ENCODE measurements at regions not wholly inside any gene's neighbourhood (a gene's known extent, or its start where the extent isn't known, plus 50 kb on each side); places are given as distances from the start of the nearest gene placed in this dataset.

GRCh38 chr11:10380921-10381320 is 74.1 kb upstream of the AMPD3 start:
- H3K79me2 ChIP-seq (ENCODE audit: control insufficient read depth, insufficient read depth, low read length), result no peaks in the 10 kb centered on the region
- Mint-ChIP-seq H3K9me3 (ENCODE audit: insufficient read depth) (peaks cover 2% of the 10 kb centered on the region), H3K27me3 (peaks cover 36% of the 10 kb centered on the region), H3K4me1 (no peaks in the 10 kb centered on the region), H3K27ac (no peak overlapping the region), H3K4me3 (no peak overlapping the region)
- no peaks in the 10 kb centered on the region for H3K4me1 ChIP-seq (ENCODE audit: control insufficient read depth in 2 of 2, insufficient read depth in 2 of 2, low read length in 2 of 2)
- H3K27me3 ChIP-seq (replicated peaks in 1 of 4; ENCODE audit: control extremely low read depth in 1 of 4, control insufficient read depth in 3 of 4, insufficient read depth in 4 of 4, low read length in 3 of 4), result peaks cover 0 to 9% (median 3%) of the 10 kb centered on the region in 4 experiments
- H3K9ac ChIP-seq (ENCODE audit: low read length), result no peak overlapping the region
- TF ChIP-seq EZH2 (IDR thresholded peaks at IDR 0.05; ENCODE audit: borderline replicate concordance, insufficient read depth, low read depth, low read length, poor library complexity, severe bottlenecking), result no peak
- no peak for TF ChIP-seq CTCF (IDR thresholded peaks at IDR 0.05)
- H3K9me3 ChIP-seq (ENCODE audit: control extremely low read depth in 1 of 3, control insufficient read depth in 2 of 3, insufficient read depth in 1 of 3, low read length in 2 of 3), result peaks cover 0 to 6% (median 0%) of the 10 kb centered on the region in 3 donors
- H3K36me3 ChIP-seq (replicated peaks in 1 of 2; ENCODE audit: control extremely low read depth in 1 of 2, control insufficient read depth in 1 of 2, extremely low read depth in 1 of 2, insufficient read depth in 2 of 2, low read length in 1 of 2), result no peaks in the 10 kb centered on the region
- 100% methylated on average over 1 of the region's 4 CpGs for WGBS (ENCODE audit: insufficient coverage)
- no peaks in the 10 kb centered on the region for H4K20me1 ChIP-seq (ENCODE audit: control insufficient read depth, insufficient read depth, low read length, poor library complexity, severe bottlenecking)
- DNase-seq, result no peak
- H3K4me2 ChIP-seq (replicated peaks; ENCODE audit: low read depth, low read length, poor library complexity, severe bottlenecking), result no peak overlapping the region
- POLR2A ChIA-PET, result no interaction called here
- no peak for ATAC-seq (ENCODE audit: low read depth)
- CTCF ChIA-PET, result no interaction called here
- H3K4me3 ChIP-seq (ENCODE audit: control extremely low read depth in 1 of 5, extremely low read depth in 1 of 5, insufficient read depth in 1 of 5, low read depth in 2 of 5, low read length in 4 of 5), result no peak overlapping the region
- intact Hi-C loops (cut with micrococcal nuclease), result no loop called here
- no peak overlapping the region for H3K27ac ChIP-seq (ENCODE audit: low read length in 2 of 2)
- H2AFZ ChIP-seq (ENCODE audit: insufficient read depth, low read depth, low read length, poor library complexity, severe bottlenecking), result no peak overlapping the region

GRCh38 chr11:10381736-10382135 is 73.3 kb upstream of the AMPD3 start:
- no peak overlapping the region for H3K27ac ChIP-seq (ENCODE audit: low read length in 2 of 2)
- DNase-seq, result no peak
- H3K79me2 ChIP-seq (ENCODE audit: control insufficient read depth, insufficient read depth, low read length), result no peaks in the 10 kb centered on the region
- no peak overlapping the region for H3K4me2 ChIP-seq (replicated peaks; ENCODE audit: low read depth, low read length, poor library complexity, severe bottlenecking)
- no peak overlapping the region for H3K9ac ChIP-seq (ENCODE audit: low read length)
- no peaks in the 10 kb centered on the region for H3K4me1 ChIP-seq (ENCODE audit: control insufficient read depth in 2 of 2, insufficient read depth in 2 of 2, low read length in 2 of 2)
- intact Hi-C loops (cut with micrococcal nuclease), result no loop called here
- H3K4me3 ChIP-seq (ENCODE audit: control extremely low read depth in 1 of 5, extremely low read depth in 1 of 5, insufficient read depth in 1 of 5, low read depth in 2 of 5, low read length in 4 of 5), result no peak overlapping the region
- H3K9me3 ChIP-seq (ENCODE audit: control extremely low read depth in 1 of 3, control insufficient read depth in 2 of 3, insufficient read depth in 1 of 3, low read length in 2 of 3), result peaks cover 0 to 6% (median 0%) of the 10 kb centered on the region in 3 donors
- Mint-ChIP-seq H3K4me3 (no peak overlapping the region), H3K27ac (no peak overlapping the region), H3K9me3 (ENCODE audit: insufficient read depth) (peaks cover 2% of the 10 kb centered on the region), H3K4me1 (no peaks in the 10 kb centered on the region), H3K27me3 (peaks cover 42% of the 10 kb centered on the region)
- peaks cover 0 to 11% (median 3%) of the 10 kb centered on the region in 4 experiments for H3K27me3 ChIP-seq (replicated peaks in 1 of 4; ENCODE audit: control extremely low read depth in 1 of 4, control insufficient read depth in 3 of 4, insufficient read depth in 4 of 4, low read length in 3 of 4)
- no peaks in the 10 kb centered on the region for H3K36me3 ChIP-seq (replicated peaks in 1 of 2; ENCODE audit: control extremely low read depth in 1 of 2, control insufficient read depth in 1 of 2, extremely low read depth in 1 of 2, insufficient read depth in 2 of 2, low read length in 1 of 2)
- H2AFZ ChIP-seq (ENCODE audit: insufficient read depth, low read depth, low read length, poor library complexity, severe bottlenecking), result no peak overlapping the region
- ChIA-PET CTCF (no interaction called here), POLR2A (no interaction called here)
- no peaks in the 10 kb centered on the region for H4K20me1 ChIP-seq (ENCODE audit: control insufficient read depth, insufficient read depth, low read length, poor library complexity, severe bottlenecking)
- no peak for TF ChIP-seq EZH2 (IDR thresholded peaks at IDR 0.05; ENCODE audit: borderline replicate concordance, insufficient read depth, low read depth, low read length, poor library complexity, severe bottlenecking)
- no peak for TF ChIP-seq CTCF (IDR thresholded peaks at IDR 0.05)
- no peak for ATAC-seq (ENCODE audit: low read depth)

All from B cell (primary cell).